ENCODE measurements at regions not wholly inside any gene's neighbourhood (a gene's known extent, or its start where the extent isn't known, plus 50 kb on each side); places are given as distances from the start of the nearest gene placed in this dataset.

GRCh38 chr5:117209479-117209878 is 634.9 kb upstream of the SEMA6A start:
- DNase-seq (ENCODE audit: low spot score): no peak

- DNase-seq (ENCODE audit: low spot score): no peak
Measured at GRCh38 chr5:117207088-117207668, 632.6 kb upstream of the SEMA6A start.

- no peak for DNase-seq (ENCODE audit: low spot score)
Measured at GRCh38 chr5:117205894-117206293, 631.3 kb upstream of the SEMA6A start.

GRCh38 chr5:117204926-117205869 is 630.6 kb upstream of the SEMA6A start:
- DNase-seq (ENCODE audit: low spot score): peak; percentile 40

GRCh38 chr5:117204404-117204803 is 629.8 kb upstream of the SEMA6A start:
- DNase-seq (ENCODE audit: low spot score): no peak

- no peak for DNase-seq (ENCODE audit: low spot score)
Measured at GRCh38 chr5:117203584-117203983, 629.0 kb upstream of the SEMA6A start.

GRCh38 chr5:117201001-117201400 is 626.4 kb upstream of the SEMA6A start:
- DNase-seq (ENCODE audit: low spot score): no peak

- no peak for DNase-seq (ENCODE audit: low spot score)
Measured at GRCh38 chr5:117195076-117195475, 620.5 kb upstream of the SEMA6A start.

- no peak for DNase-seq (ENCODE audit: low spot score)
Measured at GRCh38 chr5:117191251-117191650, 616.6 kb upstream of the SEMA6A start.

GRCh38 chr5:117189784-117190183 is 615.2 kb upstream of the SEMA6A start:
- no peak for DNase-seq (ENCODE audit: low spot score)

GRCh38 chr5:117188211-117188610 is 613.6 kb upstream of the SEMA6A start:
- DNase-seq (ENCODE audit: low spot score): no peak

GRCh38 chr5:117186751-117187150 is 612.1 kb upstream of the SEMA6A start:
- no peak for DNase-seq (ENCODE audit: low spot score)

- no peak for DNase-seq (ENCODE audit: low spot score)
Measured at GRCh38 chr5:117183326-117183725, 608.7 kb upstream of the SEMA6A start.

- DNase-seq (ENCODE audit: low spot score): no peak
Measured at GRCh38 chr5:117182104-117182503, 607.5 kb upstream of the SEMA6A start.

- no peak for DNase-seq (ENCODE audit: low spot score)
Measured at GRCh38 chr5:117177302-117177701, 602.7 kb upstream of the SEMA6A start.

GRCh38 chr5:117165068-117165467 is 590.4 kb upstream of the SEMA6A start:
- DNase-seq (ENCODE audit: low spot score): no peak

GRCh38 chr5:117161718-117162335 is 587.2 kb upstream of the SEMA6A start:
- DNase-seq (ENCODE audit: low spot score): no peak

GRCh38 chr5:117160391-117160790 is 585.8 kb upstream of the SEMA6A start:
- DNase-seq (ENCODE audit: low spot score): no peak

- no peak for DNase-seq (ENCODE audit: low spot score)
Measured at GRCh38 chr5:117149312-117149711, 574.7 kb upstream of the SEMA6A start.

GRCh38 chr5:117144086-117144485 is 569.5 kb upstream of the SEMA6A start:
- no peak for DNase-seq (ENCODE audit: low spot score)

GRCh38 chr5:117143406-117143805 is 568.8 kb upstream of the SEMA6A start:
- no peak for DNase-seq (ENCODE audit: low spot score)

GRCh38 chr5:117138523-117138922 is 563.9 kb upstream of the SEMA6A start:
- no peak for DNase-seq (ENCODE audit: low spot score)

- DNase-seq (ENCODE audit: low spot score): no peak
Measured at GRCh38 chr5:117135851-117136250, 561.2 kb upstream of the SEMA6A start.
